HepG2 (cell line): ENCODE measurements at regions not wholly inside any gene's neighbourhood (a gene's known extent, or its start where the extent isn't known, plus 50 kb on each side); places are given as distances from the start of the nearest gene placed in this dataset.

Source experiments
- AGO2 ChIP-seq: fragments of 200-400 bp; formaldehyde crosslinking; optimal IDR thresholded peaks from 2 replicates; pipeline ENCODE3; 2017; ENCODE audit warnings: mild to moderate bottlenecking, low read depth, low read length, moderate library complexity
- BHLHE40 ChIP-seq: IDR thresholded peaks from 2 replicates; pipeline ENCODE4 v1.6.1; 2011; ENCODE audit warnings: low read length, improper control_type of control experiment
- CHD2 ChIP-seq: IDR thresholded peaks from 2 replicates; pipeline ENCODE4 v1.6.1; 2011; ENCODE audit warnings: low read depth, low read length, improper control_type of control experiment
- DR1 ChIP-seq: sonication (generic); formaldehyde crosslinking; IDR thresholded peaks from 2 replicates; pipeline ENCODE4 v1.8.0; 2021; ENCODE audit warnings: mild to moderate bottlenecking, missing genetic modification reagents, inconsistent platforms
- ERF ChIP-seq: IDR thresholded peaks from 2 replicates; pipeline ENCODE4 v1.6.1; 2018; ENCODE audit warnings: missing biosample characterization, missing genetic modification reagents
- MXD4 ChIP-seq: IDR thresholded peaks from 2 replicates; pipeline ENCODE4 v1.6.1; 2016; ENCODE audit warnings: mild to moderate bottlenecking, missing biosample characterization, missing genetic modification reagents
- NFIC ChIP-seq: IDR thresholded peaks from 2 replicates; pipeline ENCODE4 v1.6.1; 2012; ENCODE audit warnings: mild to moderate bottlenecking, low read length, inconsistent platforms
- SALL2 ChIP-seq: sonication (generic); formaldehyde crosslinking; IDR thresholded peaks from 2 replicates; pipeline ENCODE4 v1.8.1; 2023; ENCODE audit warnings: mild to moderate bottlenecking, missing genetic modification reagents, inconsistent platforms
- SIX4 ChIP-seq: sonication (generic); formaldehyde crosslinking; IDR thresholded peaks from 2 replicates; pipeline ENCODE4 v1.4.0; 2020; ENCODE audit warnings: missing genetic modification reagents
- SKI ChIP-seq: fragments of 450-650 bp; IDR thresholded peaks from one replicate; pipeline ENCODE4 v1.6.1; 2018; ENCODE audit warnings: mild to moderate bottlenecking; ENCODE audit not compliant: partially characterized antibody
- SRF ChIP-seq: IDR thresholded peaks from 2 replicates; pipeline ENCODE4 v1.6.1; 2011; ENCODE audit warnings: mild to moderate bottlenecking, low read depth, low read length, moderate library complexity
- TSC22D2 ChIP-seq: sonication (generic); formaldehyde crosslinking; IDR thresholded peaks from 2 replicates; pipeline ENCODE4 v1.5.1; 2020; ENCODE audit warnings: missing genetic modification reagents, mild to moderate bottlenecking, borderline replicate concordance
- ZBTB37 ChIP-seq: sonication (generic); formaldehyde crosslinking; IDR thresholded peaks from 2 replicates; pipeline ENCODE4 v1.4.0; 2020; ENCODE audit warnings: mild to moderate bottlenecking, missing genetic modification reagents
- ZBTB44 ChIP-seq: sonication (generic); formaldehyde crosslinking; IDR thresholded peaks from 2 replicates; pipeline ENCODE4 v1.4.0; 2020; ENCODE audit warnings: missing genetic modification reagents
- ZFP62 ChIP-seq: sonication (generic); formaldehyde crosslinking; IDR thresholded peaks from 2 replicates; pipeline ENCODE4 v1.4.0; 2020; ENCODE audit warnings: missing genetic modification reagents
- ZNF326 ChIP-seq: sonication (generic); formaldehyde crosslinking; IDR thresholded peaks from 2 replicates; pipeline ENCODE4 v1.4.0; 2020; ENCODE audit warnings: missing genetic modification reagents, borderline replicate concordance
- ZNF382 ChIP-seq: sonication (generic); formaldehyde crosslinking; IDR thresholded peaks from 2 replicates; pipeline ENCODE4 v1.5.0; 2020; ENCODE audit warnings: missing genetic modification reagents, mild to moderate bottlenecking, borderline replicate concordance
- ZNF503 ChIP-seq: sonication (generic); formaldehyde crosslinking; IDR thresholded peaks from 2 replicates; pipeline ENCODE4 v1.4.0; 2020; ENCODE audit warnings: missing genetic modification reagents
- ZNF510 ChIP-seq: sonication (generic); formaldehyde crosslinking; IDR thresholded peaks from 2 replicates; pipeline ENCODE4 v1.4.0; 2020; ENCODE audit warnings: low read depth, mild to moderate bottlenecking, missing genetic modification reagents
- ZNF567 ChIP-seq: sonication (generic); formaldehyde crosslinking; IDR thresholded peaks from 2 replicates; pipeline ENCODE4 v1.8.1; 2023; ENCODE audit warnings: mild to moderate bottlenecking, missing genetic modification reagents, borderline replicate concordance
- ZNF639 ChIP-seq: conservative IDR thresholded peaks from 2 replicates; pipeline ENCODE4 v1.6.1; 2018; ENCODE audit warnings: missing genetic modification reagents
- ZNF660 ChIP-seq: sonication (generic); formaldehyde crosslinking; IDR thresholded peaks from 2 replicates; pipeline ENCODE4 v1.5.1; 2020; ENCODE audit warnings: mild to moderate bottlenecking, low read depth, missing genetic modification reagents, borderline replicate concordance
- ZNF678 ChIP-seq: sonication (generic); formaldehyde crosslinking; IDR thresholded peaks from 2 replicates; pipeline ENCODE4 v1.4.0; 2020; ENCODE audit warnings: mild to moderate bottlenecking, missing genetic modification reagents
- ZNF709 ChIP-seq: sonication (generic); formaldehyde crosslinking; IDR thresholded peaks from 2 replicates; pipeline ENCODE4 v1.5.0; 2020; ENCODE audit warnings: mild to moderate bottlenecking, missing genetic modification reagents
- ZNF724P ChIP-seq: sonication (generic); formaldehyde crosslinking; IDR thresholded peaks from 2 replicates; pipeline ENCODE4 v1.8.0; 2022; ENCODE audit warnings: missing genetic modification reagents, borderline replicate concordance
- ZNF747 ChIP-seq: sonication (generic); formaldehyde crosslinking; IDR thresholded peaks from 2 replicates; pipeline ENCODE4 v1.8.1; 2023; ENCODE audit warnings: missing genetic modification reagents, mild to moderate bottlenecking, borderline replicate concordance

GRCh38 chr17:13952009-13952750 is 117.1 kb upstream of the COX10 start (continued):
- TF ChIP-seq ZBTB37 (CRISPR knock-in tag): no peak
- peak; percentile 92 for TF ChIP-seq SKI
- no peak for TF ChIP-seq MXD4 (CRISPR knock-in tag)
- TF ChIP-seq ZNF724P: peak; percentile 49; the same call in 1 of the 2 replicates
- no peak for TF ChIP-seq ZFP62 (CRISPR knock-in tag)
- TF ChIP-seq SIX4: peak; percentile 49; the same call in 1 of the 2 replicates
- no peak for TF ChIP-seq TSC22D2 (CRISPR knock-in tag)
- no peak for TF ChIP-seq CHD2
- no peak for TF ChIP-seq AGO2
- no peak for TF ChIP-seq BHLHE40
- TF ChIP-seq ZNF660: no peak
- no peak for TF ChIP-seq ZNF639 (CRISPR knock-in tag)
- TF ChIP-seq ZNF503 (CRISPR knock-in tag): peak; percentile 97
- TF ChIP-seq SRF: no peak
- no peak for TF ChIP-seq ZNF326 (CRISPR knock-in tag)
- peak; percentile 92 for TF ChIP-seq NFIC
- TF ChIP-seq ZNF678 (CRISPR knock-in tag): no peak
- no peak for TF ChIP-seq DR1 (CRISPR knock-in tag)
- no peak; the same call in 1 of the 2 replicates for TF ChIP-seq ZNF747 (CRISPR knock-in tag)
- no peak for TF ChIP-seq ZNF510
- peak; percentile 56; the same call in 1 of the 2 replicates for TF ChIP-seq ZNF709 (CRISPR knock-in tag)
- TF ChIP-seq SALL2: no peak
- TF ChIP-seq ZNF567 (CRISPR knock-in tag): no peak; the same call in 1 of the 2 replicates
- no peak for TF ChIP-seq ZBTB44 (CRISPR knock-in tag)
- no peak for TF ChIP-seq ZNF382 (CRISPR knock-in tag)
- TF ChIP-seq ERF (CRISPR knock-in tag): 0 out of 2 replicates have a peak, but pooled peaks have one; percentile 41
